SK-N-SH (cell line): ENCODE measurements at regions not wholly inside any gene's neighbourhood (a gene's known extent, or its start where the extent isn't known, plus 50 kb on each side); places are given as distances from the start of the nearest gene placed in this dataset.
A peak's percentile ranks its signal among the peaks of the same experiment; 100 is the strongest.

Experiments
- CTCF ChIA-PET: fragments of 300-600, 350-600 bp; formaldehyde crosslinking; extraction: SDS; loops from one replicate; lab custom pipeline; 2021; lab: Yijun Ruan, JAX
- POLR2A ChIA-PET: fragments of 350-600 bp; sonication (Branson Sonifier 250); formaldehyde crosslinking; extraction: SDS; loops from one replicate; lab custom pipeline; 2020; ENCODE audit warnings: antibody characterized with exemption, inconsistent platforms; lab: Yijun Ruan, JAX
- DNase-seq: peaks from one replicate; pipeline ENCODE4 v3.0.0; 2012
- H2AFZ ChIP-seq: fragments of 200-600 bp; sonication (generic); 2 replicates; pipeline ENCODE4 v1.8.1; 2016; ENCODE audit warnings: antibody characterized with exemption, mild to moderate bottlenecking, low read depth
- H3F3A ChIP-seq: fragments of 200-600 bp; sonication (generic); replicated peaks from 2 replicates; pipeline ENCODE3; 2016; ENCODE audit warnings: antibody characterized with exemption, mild to moderate bottlenecking; ENCODE audit not compliant: insufficient read depth
- H3K27ac ChIP-seq, 2 experiments: fragments of 200-500 bp in 1 of 2; fragments of 200-600 bp in 1 of 2; sonication (Bioruptor generic) in 1 of 2; sonication (generic), shearing (Covaris generic) in 1 of 2; 2 replicates each; pipeline versions ENCODE4 v1.5.1 to v1.6.1; 2014 to 2016; ENCODE audit warnings: low read depth in 2 of 2, inconsistent platforms in 1 of 2, low read length in 1 of 2, mild to moderate bottlenecking in 1 of 2, mixed read lengths in 1 of 2
- H3K27me3 ChIP-seq: fragments of 200-600 bp; sonication (generic), shearing (Covaris generic); 2 replicates; pipeline ENCODE4 v1.6.1; 2016; ENCODE audit warnings: mixed run types; ENCODE audit not compliant: insufficient read depth
- H3K36me3 ChIP-seq, 2 experiments: fragments of 200-500 bp in 1 of 2; fragments of 200-600 bp in 1 of 2; sonication (Bioruptor generic) in 1 of 2; sonication (generic) in 1 of 2; replicated peaks in 1 of 2; 2 replicates each; pipeline versions ENCODE3 to v1.5.1; 2014 to 2016; ENCODE audit warnings: low read length in 1 of 2, mild to moderate bottlenecking in 1 of 2; ENCODE audit not compliant: insufficient read depth in 2 of 2, control insufficient read depth in 1 of 2
- H3K4me1 ChIP-seq, 2 experiments: fragments of 200-500 bp in 1 of 2; fragments of 200-600 bp in 1 of 2; sonication (Bioruptor generic) in 1 of 2; sonication (generic), shearing (Covaris generic) in 1 of 2; 2 replicates each; pipeline versions ENCODE4 v1.5.1 to v1.6.1; 2014 to 2016; ENCODE audit warnings: low read depth in 1 of 2, low read length in 1 of 2, mixed run types in 1 of 2; ENCODE audit not compliant: insufficient read depth in 2 of 2, control insufficient read depth in 1 of 2
- H3K4me2 ChIP-seq: fragments of 200-600 bp; sonication (generic), shearing (Covaris generic); 2 replicates; pipeline ENCODE4 v1.6.1; 2017; ENCODE audit warnings: mixed run types
- H3K4me3 ChIP-seq, 2 experiments: fragments of 200-500 bp in 1 of 2; fragments of 200-600 bp in 1 of 2; sonication (Bioruptor generic) in 1 of 2; sonication (generic), shearing (Covaris generic) in 1 of 2; 2 replicates each; pipeline versions ENCODE4 v1.5.1 to v1.8.1; 2014 to 2016; ENCODE audit warnings: low read depth in 2 of 2, inconsistent platforms in 1 of 2, low read length in 1 of 2, mild to moderate bottlenecking in 1 of 2, mixed read lengths in 1 of 2, moderate library complexity in 1 of 2
- H3K79me2 ChIP-seq: fragments of 200-600 bp; sonication (generic); 2 replicates; pipeline ENCODE4 v1.8.1; 2017; ENCODE audit warnings: mild to moderate bottlenecking; ENCODE audit not compliant: insufficient read depth
- H3K9ac ChIP-seq: fragments of 200-600 bp; sonication (generic); 2 replicates; pipeline ENCODE4 v1.6.1; 2017; ENCODE audit warnings: mixed run types
- H3K9me2 ChIP-seq: fragments of 200-600 bp; sonication (generic); 2 replicates; pipeline ENCODE4 v1.6.1; 2017; ENCODE audit warnings: mixed run types
- H3K9me3 ChIP-seq: fragments of 200-600 bp; sonication (generic); 2 replicates; pipeline ENCODE4 v1.6.1; 2017; ENCODE audit warnings: mixed run types, mild to moderate bottlenecking, moderate library complexity
- H4K20me1 ChIP-seq: fragments of 200-600 bp; sonication (generic); 2 replicates; pipeline ENCODE4 v1.6.1; 2017; ENCODE audit warnings: mild to moderate bottlenecking, mixed run types; ENCODE audit not compliant: insufficient read depth
- CHD2 ChIP-seq: fragments of 150-350 bp; IDR thresholded peaks from 2 replicates; pipeline ENCODE4 v1.6.1; 2018; ENCODE audit warnings: low read length; ENCODE audit not compliant: partially characterized antibody
- EP300 ChIP-seq, 2 experiments: IDR thresholded peaks; 2 replicates each; pipeline versions ENCODE4 v1.4.0 to v1.6.1; 2012; ENCODE audit warnings: borderline replicate concordance in 1 of 2, low read depth in 1 of 2, low read length in 1 of 2
- EZH2phosphoT487 ChIP-seq: fragments of 200-600 bp; sonication (generic); IDR thresholded peaks from 2 replicates; pipeline ENCODE4 v1.6.1; 2017; ENCODE audit warnings: low read depth, mixed run types, mild to moderate bottlenecking, antibody characterized with exemption, moderate library complexity, borderline replicate concordance
- FOSL2 ChIP-seq: IDR thresholded peaks from 2 replicates; pipeline ENCODE4 v1.4.0; 2012; ENCODE audit warnings: low read depth, mild to moderate bottlenecking, moderate library complexity, borderline replicate concordance
- FOXJ3 ChIP-seq: sonication (generic); formaldehyde crosslinking; IDR thresholded peaks from 2 replicates; pipeline ENCODE4 v1.5.1; 2020; ENCODE audit warnings: mild to moderate bottlenecking, missing genetic modification reagents
- FOXM1 ChIP-seq: IDR thresholded peaks from 2 replicates; pipeline ENCODE4 v1.4.0; 2012; ENCODE audit warnings: low read depth, mild to moderate bottlenecking
- GABPA ChIP-seq: IDR thresholded peaks from 2 replicates; pipeline ENCODE4 v1.4.0; 2012; ENCODE audit warnings: low read depth, mild to moderate bottlenecking
- GATA2 ChIP-seq: sonication (generic); formaldehyde crosslinking; IDR thresholded peaks from 2 replicates; pipeline ENCODE4 v1.5.0; 2020; ENCODE audit warnings: mild to moderate bottlenecking, missing genetic modification reagents
- NFIC ChIP-seq: IDR thresholded peaks from 2 replicates; pipeline ENCODE4 v1.4.0; 2012; ENCODE audit warnings: borderline replicate concordance
- NRF1 ChIP-seq: IDR thresholded peaks from 2 replicates; pipeline ENCODE4 v1.6.1; 2012; ENCODE audit warnings: low read depth, mild to moderate bottlenecking, low read length
- PBX3 ChIP-seq: IDR thresholded peaks from 2 replicates; pipeline ENCODE4; 2012
- RCOR1 ChIP-seq: fragments of 150-350 bp; IDR thresholded peaks from 2 replicates; pipeline ENCODE4 v1.6.1; 2017; ENCODE audit warnings: antibody characterized with exemption, low read length
- RFX5 ChIP-seq: IDR thresholded peaks from 2 replicates; pipeline ENCODE4 v1.6.1; 2012; ENCODE audit warnings: mild to moderate bottlenecking, improper control_type of control experiment, low read length
- RXRA ChIP-seq: IDR thresholded peaks from 2 replicates; pipeline ENCODE4 v1.4.0; 2012; ENCODE audit warnings: low read depth, mild to moderate bottlenecking, borderline replicate concordance
- SIN3A ChIP-seq: IDR thresholded peaks from 2 replicates; pipeline ENCODE4 v1.6.1; 2012; ENCODE audit warnings: low read depth, mild to moderate bottlenecking, low read length, moderate library complexity, borderline replicate concordance
- TAF1 ChIP-seq: IDR thresholded peaks from 2 replicates; pipeline ENCODE4 v1.6.1; 2012; ENCODE audit warnings: low read depth, mild to moderate bottlenecking, low read length, moderate library complexity, borderline replicate concordance
- TCF12 ChIP-seq: IDR thresholded peaks from 2 replicates; pipeline ENCODE4 v1.4.0; 2012
- TEAD4 ChIP-seq: IDR thresholded peaks from 2 replicates; pipeline ENCODE4 v1.4.0; 2012; ENCODE audit warnings: mild to moderate bottlenecking, borderline replicate concordance; ENCODE audit not compliant: insufficient read depth
- USF1 ChIP-seq: IDR thresholded peaks from 2 replicates; pipeline ENCODE4 v1.4.0; 2012; ENCODE audit warnings: low read depth, borderline replicate concordance
- WGBS: methylation state at CpG from one replicate; pipeline ENCODE4 v1.1.6; 2017; ENCODE audit warnings: low lambda C conversion rate; 5-methylcytosine and 5-hydroxymethylcytosine counted together
- TF ChIP-seq, protein P1 (sequence below): fragments of 150-350 bp; IDR thresholded peaks from 2 replicates; pipeline ENCODE4 v1.6.1; 2016; ENCODE audit warnings: mild to moderate bottlenecking, low read depth, low read length
- TF ChIP-seq, protein P2 (sequence below): fragments of 200-600 bp; sonication (generic); IDR thresholded peaks from 2 replicates; pipeline ENCODE4 v1.6.1; 2017; ENCODE audit warnings: antibody characterized with exemption, mild to moderate bottlenecking, moderate library complexity
- TF ChIP-seq, protein P3 (sequence below): fragments of 150-350 bp; IDR thresholded peaks from 2 replicates; pipeline ENCODE4 v1.6.1; 2017; ENCODE audit warnings: antibody characterized with exemption, low read length, low read depth, borderline replicate concordance

DNA sequence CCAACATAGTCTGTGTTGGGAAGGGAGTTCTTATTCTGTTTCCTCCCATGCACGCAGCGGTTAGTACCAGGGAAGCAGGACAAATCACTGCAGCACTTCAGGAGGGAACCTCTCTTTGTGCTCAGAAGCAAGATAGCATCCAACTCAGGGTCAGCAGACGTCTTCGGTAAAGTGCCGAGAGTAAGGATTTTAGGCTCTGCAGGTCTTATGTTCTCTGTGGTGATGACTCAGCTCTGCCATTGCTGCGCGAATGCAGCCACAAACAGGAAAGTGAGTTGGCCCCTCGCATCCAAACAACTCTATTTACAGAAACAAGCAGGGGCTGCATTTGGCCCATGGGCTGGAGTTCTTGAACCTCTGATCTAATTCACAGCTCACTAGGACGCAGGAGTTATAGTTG lies 122.1 kb upstream of the SPATA13 start:
- no peaks in the 10 kb centered on the region for H3K9me3 ChIP-seq
- H3K4me3 ChIP-seq = no peak overlapping the region
- no peaks in the 10 kb centered on the region for H3F3A ChIP-seq
- H3K36me3 ChIP-seq = no peaks in the 10 kb centered on the region
- H3K9ac ChIP-seq = no peak overlapping the region
- H3K4me1 ChIP-seq = peaks cover 2 to 14% of the 10 kb centered on the region in 2 experiments; a peak in 3 of 4 replicates
- H3K9me2 ChIP-seq = no peaks in the 10 kb centered on the region
- POLR2A ChIA-PET = no interaction called here
- H2AFZ ChIP-seq = no peak overlapping the region
- TF ChIP-seq RFX5 (no peak), FOSL2 (peak; percentile 65; the same call in 1 of the 2 replicates), TEAD4 (no peak)
- H3K79me2 ChIP-seq = no peaks in the 10 kb centered on the region
- no peaks in the 10 kb centered on the region for H4K20me1 ChIP-seq
- WGBS = 72% methylated on average over 5 of the region's 9 CpGs
- CTCF ChIA-PET = interaction anchor here (5.1 kb wide), 1 partner anchor 18 kb away, joined by 27 read pairs; no protein-coding TSS in a partner anchor
- H3K27me3 ChIP-seq = no peaks in the 10 kb centered on the region
- peak overlapping the region; percentile 5; the same call in 1 of the 2 replicates for H3K4me2 ChIP-seq
- H3K27ac ChIP-seq = peak overlapping the region; percentile 25 to 54; a peak in 2 of 4 replicates
- DNase-seq = no peak

GRCh38 chr13:24038841-24039330 lies 121.6 kb upstream of the SPATA13 start:
- H3K4me1 ChIP-seq = peaks cover 0 to 13% of the 10 kb centered on the region in 2 experiments; a peak in 1 of 4 replicates
- 41% methylated on average over 3 of the region's 3 CpGs for WGBS
- no peak overlapping the region for H2AFZ ChIP-seq
- H3K9ac ChIP-seq = no peak overlapping the region
- no peaks in the 10 kb centered on the region for H3K36me3 ChIP-seq
- H3K79me2 ChIP-seq = no peaks in the 10 kb centered on the region
- H3K4me2 ChIP-seq = peak overlapping the region; percentile 5; the same call in 1 of the 2 replicates
- H4K20me1 ChIP-seq = no peaks in the 10 kb centered on the region
- no peak for DNase-seq
- H3K9me3 ChIP-seq = no peaks in the 10 kb centered on the region
- H3K9me2 ChIP-seq = no peaks in the 10 kb centered on the region
- no peak overlapping the region for H3K4me3 ChIP-seq
- ChIA-PET POLR2A (no interaction called here), CTCF (interaction anchor here (0.8 to 5.1 kb wide), 3 partner anchors 16 to 190 kb away, joined by 3 to 27 read pairs (median 4); no protein-coding TSS in a partner anchor)
- H3K27ac ChIP-seq = peak overlapping the region; percentile 25 to 54; a peak in 2 of 4 replicates
- no peaks in the 10 kb centered on the region for H3F3A ChIP-seq
- no peaks in the 10 kb centered on the region for H3K27me3 ChIP-seq
- TF ChIP-seq CHD2 (no peak), RXRA (no peak; the same call in 1 of the 2 replicates), TCF12 (peak; percentile 75), FOXJ3 (CRISPR knock-in tag) (no peak), RFX5 (no peak), GABPA (no peak), USF1 (no peak), SIN3A (no peak), RCOR1 (no peak), PBX3 (peak; percentile 81), EZH2phosphoT487 (no peak), FOSL2 (no peak), GATA2 (CRISPR knock-in tag) (no peak), NRF1 (no peak), EP300 (IDR thresholded peaks at IDR 0.05; ENCODE audit: borderline replicate concordance in 1 of 2, low read depth in 1 of 2, low read length in 1 of 2) (peak in 1 of 2 experiments; percentile 21; a peak in 1 of 4 replicates), TAF1 (no peak), FOXM1 (no peak), NFIC (peak; percentile 55; the same call in 1 of the 2 replicates)
- TF ChIP-seq, protein P1, sequence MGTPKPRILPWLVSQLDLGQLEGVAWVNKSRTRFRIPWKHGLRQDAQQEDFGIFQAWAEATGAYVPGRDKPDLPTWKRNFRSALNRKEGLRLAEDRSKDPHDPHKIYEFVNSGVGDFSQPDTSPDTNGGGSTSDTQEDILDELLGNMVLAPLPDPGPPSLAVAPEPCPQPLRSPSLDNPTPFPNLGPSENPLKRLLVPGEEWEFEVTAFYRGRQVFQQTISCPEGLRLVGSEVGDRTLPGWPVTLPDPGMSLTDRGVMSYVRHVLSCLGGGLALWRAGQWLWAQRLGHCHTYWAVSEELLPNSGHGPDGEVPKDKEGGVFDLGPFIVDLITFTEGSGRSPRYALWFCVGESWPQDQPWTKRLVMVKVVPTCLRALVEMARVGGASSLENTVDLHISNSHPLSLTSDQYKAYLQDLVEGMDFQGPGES = no peak
- TF ChIP-seq, protein P2, sequence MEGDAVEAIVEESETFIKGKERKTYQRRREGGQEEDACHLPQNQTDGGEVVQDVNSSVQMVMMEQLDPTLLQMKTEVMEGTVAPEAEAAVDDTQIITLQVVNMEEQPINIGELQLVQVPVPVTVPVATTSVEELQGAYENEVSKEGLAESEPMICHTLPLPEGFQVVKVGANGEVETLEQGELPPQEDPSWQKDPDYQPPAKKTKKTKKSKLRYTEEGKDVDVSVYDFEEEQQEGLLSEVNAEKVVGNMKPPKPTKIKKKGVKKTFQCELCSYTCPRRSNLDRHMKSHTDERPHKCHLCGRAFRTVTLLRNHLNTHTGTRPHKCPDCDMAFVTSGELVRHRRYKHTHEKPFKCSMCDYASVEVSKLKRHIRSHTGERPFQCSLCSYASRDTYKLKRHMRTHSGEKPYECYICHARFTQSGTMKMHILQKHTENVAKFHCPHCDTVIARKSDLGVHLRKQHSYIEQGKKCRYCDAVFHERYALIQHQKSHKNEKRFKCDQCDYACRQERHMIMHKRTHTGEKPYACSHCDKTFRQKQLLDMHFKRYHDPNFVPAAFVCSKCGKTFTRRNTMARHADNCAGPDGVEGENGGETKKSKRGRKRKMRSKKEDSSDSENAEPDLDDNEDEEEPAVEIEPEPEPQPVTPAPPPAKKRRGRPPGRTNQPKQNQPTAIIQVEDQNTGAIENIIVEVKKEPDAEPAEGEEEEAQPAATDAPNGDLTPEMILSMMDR = no peak
- TF ChIP-seq, protein P3, sequence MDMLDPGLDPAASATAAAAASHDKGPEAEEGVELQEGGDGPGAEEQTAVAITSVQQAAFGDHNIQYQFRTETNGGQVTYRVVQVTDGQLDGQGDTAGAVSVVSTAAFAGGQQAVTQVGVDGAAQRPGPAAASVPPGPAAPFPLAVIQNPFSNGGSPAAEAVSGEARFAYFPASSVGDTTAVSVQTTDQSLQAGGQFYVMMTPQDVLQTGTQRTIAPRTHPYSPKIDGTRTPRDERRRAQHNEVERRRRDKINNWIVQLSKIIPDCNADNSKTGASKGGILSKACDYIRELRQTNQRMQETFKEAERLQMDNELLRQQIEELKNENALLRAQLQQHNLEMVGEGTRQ = no peak
